HG02970 (cell line): ENCODE measurements at regions not wholly inside any gene's neighbourhood (a gene's known extent, or its start where the extent isn't known, plus 50 kb on each side); places are given as distances from the start of the nearest gene placed in this dataset.

Experiments used
- ATAC-seq: cut with Tn5 transposase; IDR thresholded peaks from one replicate; pipeline ENCODE4 v1.9.1; 2021; ENCODE audit warnings: mild to moderate bottlenecking, moderate library complexity, moderate number of reproducible peaks; ENCODE audit not compliant: unreplicated experiment, low FRiP score

DNA sequence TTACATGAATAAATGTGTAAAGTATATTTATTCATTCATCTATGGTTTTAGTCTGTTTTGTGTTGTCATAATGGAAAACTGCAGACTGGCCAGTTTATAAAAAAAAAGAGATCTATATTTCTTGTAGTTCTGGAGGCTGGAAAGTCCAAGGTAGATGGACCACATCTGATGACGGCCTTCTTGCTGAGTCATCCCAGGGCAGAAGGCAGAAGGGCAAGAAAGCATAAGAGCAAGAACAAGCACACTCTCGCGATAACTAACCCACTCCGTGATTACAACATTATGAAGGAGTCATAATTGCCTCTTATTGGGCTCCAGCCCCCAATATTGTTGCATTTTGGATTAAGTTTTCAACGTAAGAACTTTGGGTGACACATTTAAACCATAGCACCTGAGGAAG is 180.4 kb upstream of the DAB2 start:
- no peak for ATAC-seq

DNA sequence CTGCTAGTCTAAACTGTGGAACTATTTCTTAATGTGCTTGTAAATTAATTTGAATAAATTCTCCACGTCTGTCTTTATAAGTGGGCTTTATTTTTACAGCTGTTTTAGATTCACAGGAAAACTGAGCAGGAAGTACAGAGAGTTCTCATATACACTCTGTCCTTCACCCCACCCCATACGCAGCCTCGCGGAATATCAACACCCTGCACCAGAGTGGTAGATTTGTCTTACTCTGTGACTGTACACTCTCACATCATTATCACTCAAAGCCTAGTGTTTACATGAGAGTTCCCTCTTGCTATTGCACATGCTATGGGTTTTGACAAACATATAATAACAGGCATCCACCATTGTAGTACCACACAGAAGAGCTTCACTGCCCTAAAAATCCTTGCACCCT is 179.7 kb upstream of the DAB2 start:
- no peak for ATAC-seq

DNA sequence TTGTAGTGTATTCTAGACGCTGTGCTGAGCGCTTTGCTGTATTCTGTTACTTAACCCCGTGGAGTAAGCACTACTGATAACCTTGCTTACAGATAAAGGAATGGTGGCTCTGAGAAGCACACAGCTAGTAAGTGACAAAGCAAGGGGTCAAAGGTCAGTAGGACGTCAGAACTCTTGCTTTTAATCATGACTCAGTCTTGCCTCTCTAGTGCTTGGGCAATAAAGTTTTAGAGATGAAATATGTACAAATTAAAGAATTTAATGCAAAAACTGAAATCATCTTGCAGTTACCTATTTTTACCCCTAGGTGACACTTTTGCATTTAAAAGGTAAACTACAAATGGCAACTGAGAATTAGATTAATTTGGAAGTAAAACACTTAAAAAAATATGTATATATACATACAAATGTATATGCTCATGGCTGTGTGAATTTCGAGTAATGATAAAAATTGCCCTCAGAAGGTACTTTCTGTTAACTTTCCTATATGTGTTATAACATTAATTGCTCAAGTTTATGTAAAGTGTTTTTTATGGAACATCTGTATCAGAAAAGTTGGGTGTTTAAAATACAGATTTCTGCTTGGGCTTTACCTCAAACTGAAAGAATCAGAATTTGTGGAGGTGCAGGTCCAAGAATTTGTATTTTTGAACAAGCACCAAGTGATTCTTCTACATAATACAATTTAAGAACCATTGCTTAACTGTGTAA is 175.1 kb upstream of the DAB2 start:
- ATAC-seq: no peak

DNA sequence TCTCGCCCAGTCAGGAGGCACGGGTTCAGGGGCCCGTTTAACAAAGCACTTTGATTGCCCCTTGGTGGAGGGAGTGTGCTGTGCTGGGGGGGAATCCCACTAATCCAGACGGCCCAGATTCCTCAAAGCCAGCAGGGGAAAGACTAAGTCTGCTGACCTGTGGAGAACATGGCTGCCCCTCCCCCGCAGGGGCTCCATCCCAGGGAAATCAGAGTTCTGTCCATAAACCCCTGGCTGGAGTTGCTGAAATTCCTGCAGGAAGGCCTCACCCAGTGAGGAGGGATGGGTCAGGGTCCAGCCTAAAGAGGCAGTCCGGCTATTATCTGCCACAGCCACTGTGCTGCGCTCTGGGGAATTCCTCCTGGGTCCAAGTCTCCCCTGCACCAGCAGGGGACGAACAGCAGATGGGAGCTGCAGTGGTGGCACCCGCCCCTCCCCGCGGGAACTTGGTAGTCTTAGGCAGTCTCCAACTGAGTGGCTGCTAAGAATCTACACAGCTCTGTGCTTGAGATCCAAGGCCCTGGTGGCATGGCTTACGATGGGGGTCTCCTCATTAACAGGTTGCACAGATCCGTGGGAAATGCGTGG is 174.0 kb upstream of the DAB2 start:
- ATAC-seq: no peak

DNA sequence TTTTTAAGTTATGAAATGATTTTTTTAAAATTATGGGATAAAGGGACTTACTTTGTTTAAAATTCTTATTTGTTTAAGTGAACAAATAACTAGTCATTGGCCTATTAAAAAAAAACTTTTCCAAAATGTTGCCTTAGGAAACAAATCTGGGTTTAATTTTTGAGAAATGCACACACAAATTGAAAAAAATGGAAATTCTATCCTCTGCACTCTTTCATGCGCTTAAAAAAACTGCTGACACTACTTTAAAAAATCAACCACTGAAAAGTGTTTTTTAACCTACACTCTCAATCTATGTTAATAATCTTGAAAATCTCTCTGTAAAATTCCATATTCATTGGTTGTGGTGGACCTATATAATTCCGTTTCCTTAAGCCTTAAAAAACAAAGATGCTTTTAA is 163.4 kb upstream of the DAB2 start:
- ATAC-seq: no peak

DNA sequence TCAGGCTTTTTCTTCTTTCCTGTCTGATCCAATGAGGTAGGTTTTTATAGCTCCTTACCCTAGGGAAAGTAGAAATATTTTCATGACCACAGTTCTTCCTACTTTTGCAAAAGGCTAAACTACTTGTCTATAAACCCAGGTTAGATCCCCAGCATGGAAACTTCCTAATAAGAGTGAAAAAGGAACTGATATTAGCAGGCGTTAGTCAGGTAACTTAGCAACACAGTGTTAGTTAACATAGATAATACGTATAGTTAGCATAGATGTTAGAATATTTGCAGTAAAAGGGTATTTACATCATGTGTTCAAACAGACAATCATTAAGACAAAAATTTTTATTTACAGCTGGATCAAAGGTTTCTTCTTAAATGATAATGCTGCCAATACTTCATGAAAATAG is 162.9 kb upstream of the DAB2 start:
- no peak for ATAC-seq

DNA sequence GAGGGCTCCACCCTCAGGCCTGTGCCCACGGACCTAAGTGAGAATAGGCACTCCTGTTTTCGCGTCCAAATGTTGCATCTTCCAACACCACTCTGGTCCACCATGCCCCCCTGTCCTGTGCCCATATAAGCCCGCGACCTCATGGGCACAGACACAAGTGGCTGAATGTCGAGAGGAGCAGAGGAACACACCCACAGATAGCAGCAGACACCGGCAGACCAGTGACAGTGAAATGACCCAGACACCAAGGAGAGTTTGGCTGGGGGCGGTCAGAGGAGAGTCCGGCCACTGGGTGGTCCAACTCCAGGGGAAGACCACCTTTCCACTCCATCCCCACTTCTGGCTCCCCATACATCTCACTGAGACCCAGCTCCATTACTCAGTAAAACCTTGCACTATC is 161.4 kb upstream of the DAB2 start:
- no peak for ATAC-seq

DNA sequence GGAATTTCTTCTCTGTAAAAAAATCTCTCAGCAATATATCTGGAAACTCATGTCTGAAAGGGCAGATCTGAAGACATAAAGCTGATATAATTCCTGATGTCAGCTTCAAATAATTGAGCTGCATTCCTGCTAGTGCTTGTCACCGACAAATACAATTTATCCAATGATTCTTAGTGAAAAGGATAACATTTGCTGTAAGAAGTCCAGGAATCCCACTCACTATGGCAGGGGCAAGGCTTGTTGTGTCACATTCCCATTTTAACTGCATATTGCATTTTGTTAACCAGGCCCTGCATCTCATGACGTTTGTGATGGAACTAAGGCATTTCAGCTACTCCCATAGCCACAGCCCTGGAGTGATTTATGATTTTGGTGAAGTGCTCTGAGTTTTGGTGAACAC is 160.1 kb upstream of the DAB2 start:
- ATAC-seq: no peak

DNA sequence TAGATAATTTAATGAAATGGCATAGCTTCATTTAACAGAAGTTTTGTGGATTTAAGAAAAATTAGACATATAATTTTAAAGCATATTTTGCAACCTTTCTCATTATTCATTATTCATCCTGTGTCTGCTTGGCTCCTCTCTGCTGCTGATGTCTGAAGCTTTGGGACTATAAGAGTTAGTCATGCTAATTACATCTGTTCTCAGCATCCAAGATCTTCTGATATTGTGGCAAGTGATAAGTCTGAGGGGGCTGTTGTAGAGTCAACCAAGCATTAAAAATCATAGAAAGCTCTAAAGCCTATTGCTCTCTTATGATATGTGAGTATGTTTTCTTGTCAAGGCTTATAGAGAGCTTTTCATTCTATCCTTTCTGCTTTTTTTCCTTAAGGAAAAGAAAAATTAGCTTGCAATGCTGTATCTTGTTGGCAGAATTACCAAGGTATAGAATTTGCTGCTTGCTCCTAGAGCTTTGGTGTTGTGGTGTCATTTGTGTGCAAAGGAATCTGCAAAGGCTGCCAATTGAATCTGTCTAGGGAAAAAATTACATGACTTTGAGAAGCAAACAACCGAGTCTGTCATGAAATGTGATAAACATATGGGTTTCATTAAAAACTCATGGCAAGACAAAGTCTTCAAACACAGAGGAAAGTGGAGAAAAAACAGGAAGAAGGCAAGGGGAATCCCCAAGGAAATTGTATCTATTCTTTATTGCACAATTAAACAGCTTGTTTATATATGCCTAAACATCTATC is 156.1 kb upstream of the DAB2 start:
- ATAC-seq: no peak

DNA sequence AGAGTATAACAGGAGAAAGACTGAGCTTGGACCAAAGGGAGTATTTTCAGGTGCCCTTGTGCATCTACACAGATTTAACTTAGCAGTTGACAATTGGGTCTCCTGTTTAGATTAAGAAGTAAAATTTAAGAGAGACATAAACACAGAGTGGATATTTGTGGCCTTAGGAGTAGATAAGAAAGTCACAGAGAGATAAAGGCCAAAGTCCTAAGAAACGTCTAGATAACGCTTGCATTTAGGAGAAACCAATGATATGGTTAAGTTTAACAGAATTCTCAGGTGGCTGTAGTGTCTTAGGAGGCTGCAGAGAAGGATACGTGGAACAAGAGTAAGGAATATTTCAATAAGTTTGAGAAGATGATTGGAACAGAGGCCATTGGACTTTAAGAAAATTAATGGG is 155.0 kb upstream of the DAB2 start:
- ATAC-seq: no peak

DNA sequence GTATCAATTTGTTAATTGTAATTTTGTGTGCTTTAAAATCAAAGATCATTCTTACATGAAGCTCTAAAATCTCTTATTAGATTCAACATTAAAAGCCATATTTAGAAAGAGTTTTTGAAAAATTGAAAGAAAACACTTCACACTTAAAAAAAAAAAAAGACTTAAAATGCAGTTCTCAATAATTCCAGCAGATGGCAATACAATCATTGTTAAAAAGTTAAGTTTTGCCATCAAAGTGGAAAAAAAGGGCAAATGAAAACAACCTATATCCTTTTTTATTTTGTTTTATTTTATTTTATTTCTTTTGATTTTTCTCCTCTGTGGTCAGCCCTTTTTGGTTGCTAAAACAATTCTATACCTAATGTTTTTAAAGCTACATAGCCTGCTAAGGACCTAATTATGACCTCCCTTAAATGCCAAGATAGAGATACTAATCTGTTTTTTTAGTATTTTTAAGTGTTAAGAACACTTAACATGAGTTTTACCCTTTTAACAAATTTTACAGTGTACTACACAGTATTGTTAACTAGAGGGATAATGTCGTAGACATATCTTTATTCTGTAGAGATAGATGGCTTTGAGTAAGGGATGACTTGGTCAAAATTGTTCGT is 154.2 kb upstream of the DAB2 start:
- no peak for ATAC-seq

DNA sequence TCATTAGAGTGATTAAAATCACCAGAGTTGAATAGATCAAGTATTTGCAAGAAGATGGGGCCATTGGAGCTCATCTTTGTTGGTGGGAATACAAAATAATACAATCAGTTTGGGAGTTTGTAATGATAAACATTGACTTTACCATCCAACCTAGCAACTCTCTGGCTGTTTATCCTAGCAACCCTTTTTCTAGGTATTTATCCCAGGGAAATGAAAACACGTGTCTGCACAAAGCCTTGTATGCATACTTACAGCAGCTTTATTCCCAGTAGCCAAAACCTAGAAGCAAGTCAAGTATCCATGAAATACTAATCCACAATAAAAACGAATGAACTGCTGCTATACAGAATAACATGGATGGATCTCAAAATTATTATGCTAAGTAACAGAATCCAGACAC is 152.7 kb upstream of the DAB2 start:
- ATAC-seq: no peak

DNA sequence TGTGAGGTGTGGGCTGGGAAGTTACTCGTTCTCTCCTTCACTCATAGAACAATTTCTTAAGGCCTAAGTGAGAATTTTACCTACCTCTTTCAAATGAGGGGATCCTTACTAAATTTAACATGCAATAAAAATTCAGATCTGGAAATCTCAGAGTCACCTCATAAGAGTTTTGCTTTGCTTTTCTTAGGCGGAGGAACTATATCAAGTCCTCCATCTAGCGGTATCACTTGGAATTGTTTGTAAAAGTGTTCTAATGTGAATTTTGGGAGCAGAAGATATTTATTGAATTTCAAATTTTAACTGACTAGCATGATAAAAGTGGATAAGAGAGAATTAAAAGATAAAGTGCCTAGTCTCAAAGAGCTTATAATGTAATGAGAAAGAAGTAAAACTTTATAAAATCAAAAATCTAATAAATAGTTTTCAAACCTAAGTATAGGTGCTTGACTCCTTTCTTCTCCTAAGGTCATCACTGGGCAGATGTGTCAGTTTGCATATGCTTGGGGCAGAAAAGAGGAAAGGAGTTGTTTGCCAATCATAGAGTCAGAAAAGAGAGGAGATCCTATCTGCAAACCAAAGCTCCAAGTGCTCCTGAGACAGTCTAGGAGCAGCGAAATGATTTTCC is 145.7 kb upstream of the DAB2 start:
- no peak for ATAC-seq

DNA sequence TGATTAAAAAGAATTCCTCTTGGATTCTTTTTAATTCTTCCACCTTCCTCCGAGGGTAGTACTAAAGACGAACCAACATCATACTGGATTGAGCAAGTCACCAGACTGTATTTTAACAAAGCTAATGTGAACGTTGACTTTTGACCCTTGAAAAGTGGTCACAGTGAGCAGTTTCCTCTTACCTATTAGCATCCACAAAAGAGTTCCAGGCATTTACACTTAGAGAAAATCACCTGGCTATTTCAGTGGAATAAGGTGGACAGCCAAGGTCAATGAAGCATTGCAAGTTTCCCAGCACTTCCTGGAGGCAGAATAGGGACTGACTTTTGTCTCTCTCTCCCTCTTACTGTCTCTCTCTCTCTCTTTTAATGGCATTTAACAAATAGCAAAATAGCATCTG is 145.1 kb upstream of the DAB2 start:
- no peak for ATAC-seq

DNA sequence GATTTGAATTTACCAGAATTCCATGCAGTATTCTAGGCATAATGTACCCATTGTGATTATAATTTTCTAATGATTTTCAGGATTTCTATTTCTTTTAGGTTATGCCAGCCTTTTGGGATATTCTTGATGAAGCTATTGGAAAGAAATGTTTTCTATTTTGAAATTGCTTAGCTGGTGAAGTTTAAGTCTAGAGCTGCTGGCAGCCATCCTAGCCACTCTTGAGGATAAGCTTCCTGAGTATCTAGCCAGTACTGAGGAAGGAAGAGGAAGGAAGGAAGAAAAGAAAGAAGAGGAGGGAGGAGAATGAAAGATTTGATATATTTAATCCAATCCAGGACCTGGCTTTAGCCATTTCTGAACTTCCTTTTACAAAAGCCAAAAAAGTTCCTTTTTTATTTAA is 142.1 kb upstream of the DAB2 start:
- ATAC-seq: no peak

DNA sequence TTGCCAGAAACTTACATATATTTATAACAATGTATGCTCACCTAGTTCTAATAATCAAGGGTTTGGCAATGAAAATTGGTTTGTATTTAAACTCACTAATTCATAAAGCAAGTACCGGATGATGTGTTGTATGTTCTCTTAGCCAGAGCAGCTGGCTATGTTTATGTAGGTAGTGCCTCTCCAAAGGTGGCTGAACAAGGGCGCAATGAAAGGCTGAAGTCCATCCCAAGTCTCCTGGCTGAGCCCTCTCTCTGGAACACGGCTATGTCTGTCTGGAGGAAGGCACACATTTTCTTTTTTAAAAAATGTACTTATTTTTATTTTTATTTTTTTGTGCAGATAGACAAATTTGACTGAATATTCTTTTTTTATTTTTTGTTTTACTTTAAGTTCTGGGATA is 141.2 kb upstream of the DAB2 start:
- ATAC-seq: no peak

DNA sequence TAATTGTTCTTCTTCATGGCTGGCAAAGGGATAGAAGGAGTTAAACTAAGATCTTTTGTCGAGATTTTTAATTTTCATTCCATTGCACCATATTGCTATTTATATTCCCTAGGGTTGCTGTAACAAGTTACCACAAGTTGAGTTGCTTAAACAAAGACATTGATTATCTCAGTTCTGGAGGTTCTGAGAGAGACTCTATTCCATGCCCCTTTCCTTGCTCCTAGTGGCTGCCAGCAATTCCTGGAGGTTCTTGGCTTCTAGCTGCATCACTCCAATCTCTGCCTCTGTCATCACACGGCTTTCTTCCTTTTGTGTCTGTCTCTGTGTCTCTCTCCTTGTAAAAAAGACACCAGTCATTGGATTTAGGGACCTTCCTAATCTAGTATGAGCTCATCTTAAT is 136.6 kb upstream of the DAB2 start:
- no peak for ATAC-seq

DNA sequence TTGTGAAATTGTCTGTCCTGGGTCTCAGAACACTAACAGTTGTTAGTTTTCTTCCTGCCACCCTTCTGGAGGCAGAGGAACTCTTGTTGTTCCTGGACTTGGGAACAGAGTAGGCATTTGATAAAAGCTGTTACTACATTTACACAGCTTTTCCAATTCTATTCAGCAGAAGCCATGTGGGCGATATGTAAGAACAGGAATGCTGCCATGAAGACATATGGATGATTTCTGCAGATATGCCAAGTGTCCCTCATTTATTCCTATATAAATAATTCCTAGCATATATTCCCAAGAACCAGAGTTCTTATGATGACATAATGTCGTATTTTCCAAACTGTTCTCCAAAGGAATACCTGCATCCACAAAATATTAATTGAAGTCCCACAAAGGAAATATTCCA is 135.9 kb upstream of the DAB2 start:
- ATAC-seq: no peak

DNA sequence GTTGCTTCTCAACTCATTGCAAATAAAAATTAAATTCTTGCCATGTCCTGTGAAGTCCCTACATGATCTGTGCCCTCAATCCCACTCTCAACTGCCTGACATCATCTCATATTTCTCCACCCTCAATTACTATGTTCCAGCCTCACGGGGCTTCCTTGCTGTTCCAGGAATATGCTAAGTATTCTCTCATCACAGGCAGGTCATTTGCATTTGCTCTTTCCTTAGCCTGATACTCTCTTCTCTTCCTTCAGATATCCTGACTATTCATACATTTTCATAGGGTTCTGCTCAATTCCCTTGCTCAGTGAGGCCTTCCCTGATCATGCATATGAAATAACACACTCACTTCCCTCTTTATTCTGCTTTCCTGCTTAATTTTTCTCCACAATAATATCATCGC is 135.1 kb upstream of the DAB2 start:
- ATAC-seq: no peak

DNA sequence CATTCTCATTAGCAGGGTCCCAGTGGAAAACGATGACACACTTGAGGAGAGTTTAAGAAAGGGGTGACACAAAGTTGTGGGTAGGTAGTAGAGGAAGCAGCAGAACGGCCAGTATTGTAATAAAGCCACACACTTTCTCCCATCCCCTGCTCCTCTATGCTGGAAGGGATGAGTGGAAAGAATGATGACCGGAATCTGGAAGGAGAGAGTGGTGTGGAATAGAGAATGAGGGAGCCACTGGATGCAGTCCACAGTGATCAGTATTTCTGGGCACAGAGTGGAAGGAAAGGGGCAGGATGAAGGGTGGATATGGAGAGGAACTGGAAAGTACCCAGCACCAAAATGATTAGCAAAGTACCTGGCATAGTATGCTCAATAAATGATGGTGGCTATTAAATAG is 133.8 kb upstream of the DAB2 start:
- ATAC-seq: no peak

DNA sequence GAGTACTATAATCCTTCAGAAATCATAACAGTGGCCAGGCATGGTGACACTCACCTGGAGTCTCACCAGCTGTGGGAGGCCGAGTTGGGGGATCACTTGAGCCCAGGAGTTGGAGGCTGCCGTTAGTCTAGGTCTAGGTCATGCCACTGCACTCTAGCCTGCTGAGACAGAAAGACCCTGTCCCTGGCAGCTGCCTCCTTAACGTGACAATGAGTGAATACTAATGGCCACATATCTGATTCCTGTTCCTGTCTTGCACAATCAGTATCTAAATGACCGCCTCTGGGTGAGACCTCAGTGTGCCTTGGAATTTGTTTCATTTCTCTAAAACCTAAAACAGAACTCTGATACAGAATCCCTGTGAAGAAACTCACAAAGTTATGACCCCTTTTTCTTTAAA is 131.0 kb upstream of the DAB2 start:
- no peak for ATAC-seq
